GM04504 (cell line): ENCODE measurements at regions not wholly inside any gene's neighbourhood (a gene's known extent, or its start where the extent isn't known, plus 50 kb on each side); places are given as distances from the start of the nearest gene placed in this dataset.
A peak's percentile ranks its signal among the peaks of the same experiment; 100 is the strongest.
"Not testable (repeated sequence)": the region's sequence is repeated elsewhere in the genome, so short reads cannot be mapped to it uniquely, and the experiment has no call there.

Source experiments
- DNase-seq: peaks from one replicate; pipeline ENCODE4 v3.0.0-alpha.2; 2012; ENCODE audit warnings: low read depth

- no peak for DNase-seq
Measured at GRCh38 chr1:233790121-233790520, 114.4 kb upstream of the SLC35F3 start.

GRCh38 chr1:233790662-233791371 lies 113.7 kb upstream of the SLC35F3 start:
- peak; percentile 39 for DNase-seq

GRCh38 chr1:233791372-233791703 lies 113.1 kb upstream of the SLC35F3 start:
- DNase-seq: no peak

GRCh38 chr1:233791721-233792120 lies 112.8 kb upstream of the SLC35F3 start:
- DNase-seq: no peak

- DNase-seq: no peak
Measured at GRCh38 chr1:233794863-233795262, 109.6 kb upstream of the SLC35F3 start.

GRCh38 chr1:233796146-233796783 lies 108.2 kb upstream of the SLC35F3 start:
- DNase-seq: no peak

- no peak for DNase-seq
Measured at GRCh38 chr1:233802611-233803010, 101.9 kb upstream of the SLC35F3 start.

GRCh38 chr1:233805786-233806185 lies 98.7 kb upstream of the SLC35F3 start:
- no peak for DNase-seq

- no peak for DNase-seq
Measured at GRCh38 chr1:233815357-233815756, 89.1 kb upstream of the SLC35F3 start.

GRCh38 chr1:233815865-233816264 lies 88.6 kb upstream of the SLC35F3 start:
- DNase-seq: no peak

GRCh38 chr1:233816348-233816747 lies 88.1 kb upstream of the SLC35F3 start:
- no peak for DNase-seq

GRCh38 chr1:233819042-233819441 lies 85.4 kb upstream of the SLC35F3 start:
- DNase-seq: no peak

- DNase-seq: not testable (repeated sequence)
Measured at GRCh38 chr1:233824179-233824578, 80.3 kb upstream of the SLC35F3 start.

GRCh38 chr1:233827937-233828336 lies 76.5 kb upstream of the SLC35F3 start:
- DNase-seq: not testable (repeated sequence)

GRCh38 chr1:233828480-233828879 lies 76.0 kb upstream of the SLC35F3 start:
- no peak for DNase-seq

GRCh38 chr1:233834609-233835008 lies 69.9 kb upstream of the SLC35F3 start:
- DNase-seq: no peak

- DNase-seq: not testable (repeated sequence)
Measured at GRCh38 chr1:233838207-233838606, 66.3 kb upstream of the SLC35F3 start.

- DNase-seq: no peak
Measured at GRCh38 chr1:233843525-233844204, 60.8 kb upstream of the SLC35F3 start.

- no peak for DNase-seq
Measured at GRCh38 chr1:233844275-233844674, 60.2 kb upstream of the SLC35F3 start.

GRCh38 chr1:233844692-233845091 lies 59.8 kb upstream of the SLC35F3 start:
- no peak for DNase-seq
